ENCODE measurements at regions not wholly inside any gene's neighbourhood (a gene's known extent, or its start where the extent isn't known, plus 50 kb on each side); places are given as distances from the start of the nearest gene placed in this dataset.

- H3K27me3 ChIP-seq (ENCODE audit: insufficient read depth, low read length): no peaks in the 10 kb centered on the region
- no peaks in the 10 kb centered on the region for H3K27me3 Mint-ChIP-seq (ENCODE audit: low read depth)
- peaks cover 0 to 2% of the 10 kb centered on the region in 2 experiments; a peak in 1 of 5 replicates for H3K9me3 Mint-ChIP-seq
These were observed 159.7 kb downstream of the SH2D1A start for GRCh38 chrX:124506066-124506465.

More at GRCh38 chrX:124506066-124506465, 159.7 kb downstream of the SH2D1A start:
- Histone ChIP-seq H2BK20ac (ENCODE audit: low read depth, low read length, poor library complexity, severe bottlenecking) (no peak overlapping the region), H3K79me2 (ENCODE audit: insufficient read depth, low read length) (no peaks in the 10 kb centered on the region), H4K20me1 (ENCODE audit: control insufficient read depth, insufficient read depth, insufficient read length) (no peaks in the 10 kb centered on the region), H3T11ph (ENCODE audit: low read length) (no peak overlapping the region), H3K18ac (ENCODE audit: insufficient read length, low read depth, low read length) (no peak overlapping the region), H4K8ac (replicated peaks; ENCODE audit: insufficient read length, low read depth, low read length) (no peak overlapping the region), H4K5ac (ENCODE audit: insufficient read length, low read depth, low read length) (no peak overlapping the region), H3K56ac (ENCODE audit: insufficient read length, low read depth, low read length) (no peak overlapping the region), H2BK15ac (ENCODE audit: low read depth, low read length) (no peak overlapping the region), H2BK5ac (ENCODE audit: insufficient read length, low read length) (no peak overlapping the region), H2AK5ac (ENCODE audit: insufficient read length, low read length) (no peak overlapping the region), H3K79me1 (ENCODE audit: insufficient read depth, low read depth, low read length, poor library complexity, severe bottlenecking) (no peaks in the 10 kb centered on the region), H3K23me2 (ENCODE audit: insufficient read length, low read depth, low read length, poor library complexity, severe bottlenecking) (no peaks in the 10 kb centered on the region), H3K4me1 (ENCODE audit: insufficient read depth, low read length) (no peaks in the 10 kb centered on the region; the same call in 1 of the 2 replicates), H2AFZ (ENCODE audit: low read length) (no peak overlapping the region), H3K4me2 (ENCODE audit: insufficient read depth, insufficient read length, low read length) (no peak overlapping the region), H4K91ac (ENCODE audit: insufficient read length, low read depth, low read length) (no peak overlapping the region), H3K4ac (ENCODE audit: low read depth, low read length) (no peak overlapping the region), H3K14ac (ENCODE audit: insufficient read depth, low read length) (no peak overlapping the region), H3K9ac (ENCODE audit: extremely low read depth, insufficient read length, low read length) (no peak overlapping the region), H2BK12ac (ENCODE audit: insufficient read length, low read depth, low read length) (no peak overlapping the region), H3K23ac (ENCODE audit: insufficient read length, low read depth, low read length) (no peak overlapping the region), H3K9me3 (ENCODE audit: control insufficient read depth, low read depth, low read length) (peaks cover 10% of the 10 kb centered on the region), H3K27ac (ENCODE audit: insufficient read length, low read depth, low read length) (no peak overlapping the region), H2BK120ac (ENCODE audit: low read depth, low read length, poor library complexity, severe bottlenecking) (no peak overlapping the region)
- no peak overlapping the region for H3K4me3 Mint-ChIP-seq
- peak overlapping the region in 1 of 3 experiments; percentile 56; a peak in 1 of 7 replicates for H3K27ac Mint-ChIP-seq
- no peaks in the 10 kb centered on the region; a peak in 1 of 7 replicates for H3K36me3 Mint-ChIP-seq (ENCODE audit: insufficient read depth in 1 of 3, low read depth in 3 of 3)
- no peak for DNase-seq
- no peak for TF ChIP-seq CTCF (conservative IDR thresholded peaks at IDR 0.05)
- WGBS (ENCODE audit: extremely low coverage, insufficient read length, low lambda C conversion rate): no CpG with 5 or more reads among the region's 3 CpGs
- peaks cover 47 to 56% of the 10 kb centered on the region in 2 experiments for H3K4me1 Mint-ChIP-seq
